Liver (tissue), 8 donors: ENCODE measurements at regions not wholly inside any gene's neighbourhood (a gene's known extent, or its start where the extent isn't known, plus 50 kb on each side); places are given as distances from the start of the nearest gene placed in this dataset.

ENCODE experiments used
- DNase-seq: peaks from one replicate; pipeline ENCODE4 v3.0.0-alpha.2; 2017; ENCODE audit warnings: low spot score
- H3K27ac ChIP-seq, 2 donors: one replicate each; pipeline ENCODE4 v1.7.0; 2013; ENCODE audit warnings: inconsistent platforms in 2 of 2, low read length in 2 of 2, control low read depth in 1 of 2, low read depth in 1 of 2, mild to moderate bottlenecking in 1 of 2
- H3K27me3 ChIP-seq, 4 donors: one replicate each; pipeline versions ENCODE4 v1.6.1 to v1.7.0; 2013; ENCODE audit warnings: low read length in 3 of 4, inconsistent platforms in 1 of 4, mild to moderate bottlenecking in 1 of 4, moderate library complexity in 1 of 4; ENCODE audit not compliant: control insufficient read depth in 4 of 4, insufficient read depth in 4 of 4
- H3K36me3 ChIP-seq, 4 donors: one replicate each; pipeline versions ENCODE4 v1.6.1 to v1.7.0; 2013; ENCODE audit warnings: low read length in 3 of 4, mild to moderate bottlenecking in 3 of 4, low read depth in 1 of 4, moderate library complexity in 1 of 4; ENCODE audit not compliant: control insufficient read depth in 4 of 4, insufficient read depth in 3 of 4
- H3K4me1 ChIP-seq, 4 donors: one replicate each; pipeline versions ENCODE4 v1.6.1 to v1.7.0; 2013; ENCODE audit warnings: low read length in 3 of 4, mild to moderate bottlenecking in 3 of 4, moderate library complexity in 1 of 4; ENCODE audit not compliant: control insufficient read depth in 4 of 4, insufficient read depth in 4 of 4
- H3K4me3 ChIP-seq, 3 donors: one replicate each; pipeline versions ENCODE4 v1.6.1 to v1.7.0; 2013; ENCODE audit warnings: low read length in 3 of 3, control low read depth in 1 of 3, low read depth in 1 of 3, mild to moderate bottlenecking in 1 of 3
- H3K9ac ChIP-seq, 2 donors: one replicate each; pipeline ENCODE4 v1.7.0; 2013; ENCODE audit warnings: low read length in 2 of 2, mild to moderate bottlenecking in 2 of 2, moderate library complexity in 2 of 2, control low read depth in 1 of 2, low read depth in 1 of 2
- H3K9me3 ChIP-seq, 4 donors: one replicate each; pipeline versions ENCODE4 v1.6.1 to v1.7.0; 2013; ENCODE audit warnings: low read length in 3 of 4; ENCODE audit not compliant: control insufficient read depth in 4 of 4
- ATF3 ChIP-seq: IDR thresholded peaks from 2 replicates; pipeline ENCODE4 v1.6.1; 2016; ENCODE audit warnings: antibody characterized with exemption
- CTCF ChIP-seq: fragments of 150-350 bp; IDR thresholded peaks from 2 replicates; pipeline ENCODE4 v1.5.1; 2017; ENCODE audit warnings: improper control_type of control experiment, low read depth, low read length; ENCODE audit not compliant: missing input control
- FOXA1 ChIP-seq: IDR thresholded peaks from 2 replicates; pipeline ENCODE4 v1.6.1; 2016; ENCODE audit warnings: antibody characterized with exemption
- FOXA2 ChIP-seq: IDR thresholded peaks from 2 replicates; pipeline ENCODE4 v1.6.1; 2016; ENCODE audit warnings: antibody characterized with exemption
- GABPA ChIP-seq, 2 donors: IDR thresholded peaks in 1 of 2; conservative IDR thresholded peaks in 1 of 2; 2 replicates each; pipeline ENCODE4 v1.6.1; 2016; ENCODE audit warnings: antibody characterized with exemption in 2 of 2, mild to moderate bottlenecking in 1 of 2, moderate library complexity in 1 of 2
- HNF4A ChIP-seq, 2 donors: conservative IDR thresholded peaks; 2 replicates each; pipeline ENCODE4 v1.6.1; 2016; ENCODE audit warnings: antibody characterized with exemption in 2 of 2, mild to moderate bottlenecking in 2 of 2
- HNF4G ChIP-seq: IDR thresholded peaks from 2 replicates; pipeline ENCODE4 v1.6.1; 2016; ENCODE audit warnings: antibody characterized with exemption
- JUND ChIP-seq, 2 donors: IDR thresholded peaks; 2 replicates each; pipeline ENCODE4 v1.6.1; 2016; ENCODE audit warnings: antibody characterized with exemption in 2 of 2
- NR2F2 ChIP-seq: IDR thresholded peaks from 2 replicates; pipeline ENCODE4 v1.6.1; 2016; ENCODE audit warnings: antibody characterized with exemption
- RAD21 ChIP-seq, 2 donors: IDR thresholded peaks; 2 replicates each; pipeline ENCODE4 v1.6.1; 2016; ENCODE audit warnings: antibody characterized with exemption in 2 of 2, mild to moderate bottlenecking in 2 of 2
- REST ChIP-seq: IDR thresholded peaks from 2 replicates; pipeline ENCODE4 v1.6.1; 2016; ENCODE audit warnings: antibody characterized with exemption, mild to moderate bottlenecking
- SP1 ChIP-seq: IDR thresholded peaks from 2 replicates; pipeline ENCODE4 v1.6.1; 2018; ENCODE audit warnings: antibody characterized with exemption, mild to moderate bottlenecking
- TAF1 ChIP-seq: conservative IDR thresholded peaks from 2 replicates; pipeline ENCODE4 v1.6.1; 2016; ENCODE audit warnings: antibody characterized with exemption, mild to moderate bottlenecking
- WGBS: extraction: QIAGEN DNeasy Blood & Tissue Kit; methylation state at CpG from one replicate; pipeline ENCODE4 v1.1.7; 2013; 5-methylcytosine and 5-hydroxymethylcytosine counted together
- donor health status: healthy.
- donor health status: healthy.
- donor health status: healthy.
- donor health status: healthy.
- donor health status: healthy.

- TF ChIP-seq FOXA2 (no peak), ATF3 (no peak)
Observed at GRCh38 chr3:194281766-194282165, 69.4 kb downstream of the CPN2 start.

GRCh38 chr3:194282436-194283122 is 68.5 kb downstream of the CPN2 start:
- H3K27me3 ChIP-seq, result no peaks in the 10 kb centered on the region
- no peak overlapping the region for H3K4me3 ChIP-seq
- H3K4me1 ChIP-seq, result peaks cover 10 to 13% (median 11%) of the 10 kb centered on the region in 4 donors
- H3K36me3 ChIP-seq, result no peaks in the 10 kb centered on the region
- DNase-seq, result no peak
- no peaks in the 10 kb centered on the region for H3K9me3 ChIP-seq
- no peak overlapping the region for H3K27ac ChIP-seq
- TF ChIP-seq JUND (IDR thresholded peaks at IDR 0.05), result no peak
- H3K9ac ChIP-seq, result no peak overlapping the region
- WGBS, result 96% methylated on average over 15 of the region's 15 CpGs

More at GRCh38 chr3:194281766-194282165, 69.4 kb downstream of the CPN2 start:
- DNase-seq, result no peak
- H3K4me1 ChIP-seq, result peaks cover 13 to 21% (median 18%) of the 10 kb centered on the region in 4 donors
- H3K4me3 ChIP-seq, result no peak overlapping the region
- WGBS, result 93% methylated on average over 10 of the region's 10 CpGs
- no peaks in the 10 kb centered on the region for H3K27me3 ChIP-seq
- no peak overlapping the region for H3K9ac ChIP-seq
- H3K27ac ChIP-seq, result no peak overlapping the region
- H3K9me3 ChIP-seq, result no peaks in the 10 kb centered on the region
- no peaks in the 10 kb centered on the region for H3K36me3 ChIP-seq

- no peaks in the 10 kb centered on the region for H3K36me3 ChIP-seq
- no peak overlapping the region for H3K9ac ChIP-seq
- DNase-seq, result no peak
- H3K27me3 ChIP-seq, result no peaks in the 10 kb centered on the region
- TF ChIP-seq FOXA1 (no peak), NR2F2 (no peak), RAD21 (IDR thresholded peaks at IDR 0.05) (no peak), SP1 (no peak)
- no peak overlapping the region for H3K4me3 ChIP-seq
- H3K4me1 ChIP-seq, result peaks cover 1 to 5% (median 3%) of the 10 kb centered on the region in 4 donors
- WGBS, result 91% methylated on average over 12 of the region's 12 CpGs
- H3K9me3 ChIP-seq, result no peaks in the 10 kb centered on the region
- no peak overlapping the region for H3K27ac ChIP-seq
Observed at GRCh38 chr3:194283221-194284006, 67.7 kb downstream of the CPN2 start.

- no peaks in the 10 kb centered on the region for H3K9me3 ChIP-seq
- 96% methylated on average over 5 of the region's 5 CpGs for WGBS
- TF ChIP-seq RAD21 (IDR thresholded peaks at IDR 0.05), result no peak
- no peak for TF ChIP-seq HNF4A (conservative IDR thresholded peaks at IDR 0.05)
- no peak for TF ChIP-seq SP1
- TF ChIP-seq REST, result no peak
- TF ChIP-seq FOXA1, result no peak
- no peak for TF ChIP-seq TAF1
- no peak for TF ChIP-seq FOXA2
- TF ChIP-seq HNF4G, result no peak
- no peak for TF ChIP-seq GABPA (IDR thresholded peaks at IDR 0.05 in 1 of 2, conservative IDR thresholded peaks at IDR 0.05 in 1 of 2)
- no peak for TF ChIP-seq CTCF
- H3K4me1 ChIP-seq, result no peaks in the 10 kb centered on the region
- DNase-seq, result no peak
- no peak overlapping the region for H3K4me3 ChIP-seq
- no peaks in the 10 kb centered on the region for H3K36me3 ChIP-seq
- no peak overlapping the region for H3K9ac ChIP-seq
- no peaks in the 10 kb centered on the region for H3K27me3 ChIP-seq
- H3K27ac ChIP-seq, result no peak overlapping the region
Observed at GRCh38 chr3:194284351-194284750, 66.8 kb downstream of the CPN2 start.
